NCI-H510A treated with DMSO at 0.1 percent for 48 hours (cell line): ENCODE measurements at regions not wholly inside any gene's neighbourhood (a gene's known extent, or its start where the extent isn't known, plus 50 kb on each side); places are given as distances from the start of the nearest gene placed in this dataset.

Experiments used
- DNase-seq: peaks from one replicate; lab custom pipeline; 2025; lab: John Stamatoyannopoulos, UW

- no peak for DNase-seq
Observed at GRCh38 chr6:137690034-137690433, 177.0 kb upstream of the TNFAIP3 start.

GRCh38 chr6:137690721-137691120 lies 176.3 kb upstream of the TNFAIP3 start:
- no peak for DNase-seq

DNA sequence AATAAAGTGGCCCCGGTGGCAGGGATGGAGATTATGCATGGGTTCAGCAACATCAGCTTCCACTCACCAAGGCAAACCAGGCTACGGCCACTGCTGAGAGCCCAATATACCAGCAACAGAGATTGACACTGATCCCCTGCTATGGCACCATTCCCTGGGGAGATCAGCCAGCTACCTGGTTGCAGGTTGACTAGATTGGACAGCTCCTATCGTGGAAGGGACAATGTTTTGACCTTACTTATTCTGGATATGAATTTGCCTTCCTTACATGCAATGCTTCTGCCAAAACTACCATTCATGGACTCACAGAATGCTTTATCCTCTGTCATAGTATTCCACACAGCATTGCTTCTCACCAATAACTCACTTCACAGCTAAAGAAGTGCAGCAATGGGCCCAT lies 174.8 kb upstream of the TNFAIP3 start:
- DNase-seq = no peak

GRCh38 chr6:137692806-137693205 lies 174.3 kb upstream of the TNFAIP3 start:
- no peak for DNase-seq

- DNase-seq = no peak
Observed at GRCh38 chr6:137693711-137694110, 173.3 kb upstream of the TNFAIP3 start.

- DNase-seq = no peak
Observed at GRCh38 chr6:137696765-137697164, 170.3 kb upstream of the TNFAIP3 start.

GRCh38 chr6:137697267-137697938 lies 169.7 kb upstream of the TNFAIP3 start:
- DNase-seq = no peak

GRCh38 chr6:137698636-137699030 lies 168.4 kb upstream of the TNFAIP3 start:
- DNase-seq = no peak

GRCh38 chr6:137699031-137699683 lies 167.9 kb upstream of the TNFAIP3 start:
- DNase-seq = no peak

- no peak for DNase-seq
Observed at GRCh38 chr6:137700161-137700560, 166.9 kb upstream of the TNFAIP3 start.

- no peak for DNase-seq
Observed at GRCh38 chr6:137700751-137701477, 166.1 kb upstream of the TNFAIP3 start.

DNA sequence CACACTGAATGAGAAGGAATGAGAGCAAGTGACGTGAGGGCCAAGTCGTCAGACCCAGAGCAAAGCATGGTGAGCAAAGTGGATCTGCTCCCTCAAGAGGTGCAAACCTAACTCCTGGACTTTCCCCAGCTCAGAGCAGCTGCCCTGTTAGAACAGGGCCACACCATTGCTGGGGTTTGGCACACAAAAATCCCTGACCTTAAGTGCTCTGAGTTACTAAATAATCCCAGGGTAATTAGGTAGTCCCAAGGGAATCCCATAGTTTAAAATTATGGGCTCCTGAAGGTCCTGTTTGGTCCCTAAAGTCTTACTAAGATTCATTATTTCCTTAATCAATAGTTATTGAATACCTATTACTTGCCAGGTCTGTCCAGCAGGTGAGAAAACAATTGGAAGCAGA lies 165.1 kb upstream of the TNFAIP3 start:
- DNase-seq = no peak

DNA sequence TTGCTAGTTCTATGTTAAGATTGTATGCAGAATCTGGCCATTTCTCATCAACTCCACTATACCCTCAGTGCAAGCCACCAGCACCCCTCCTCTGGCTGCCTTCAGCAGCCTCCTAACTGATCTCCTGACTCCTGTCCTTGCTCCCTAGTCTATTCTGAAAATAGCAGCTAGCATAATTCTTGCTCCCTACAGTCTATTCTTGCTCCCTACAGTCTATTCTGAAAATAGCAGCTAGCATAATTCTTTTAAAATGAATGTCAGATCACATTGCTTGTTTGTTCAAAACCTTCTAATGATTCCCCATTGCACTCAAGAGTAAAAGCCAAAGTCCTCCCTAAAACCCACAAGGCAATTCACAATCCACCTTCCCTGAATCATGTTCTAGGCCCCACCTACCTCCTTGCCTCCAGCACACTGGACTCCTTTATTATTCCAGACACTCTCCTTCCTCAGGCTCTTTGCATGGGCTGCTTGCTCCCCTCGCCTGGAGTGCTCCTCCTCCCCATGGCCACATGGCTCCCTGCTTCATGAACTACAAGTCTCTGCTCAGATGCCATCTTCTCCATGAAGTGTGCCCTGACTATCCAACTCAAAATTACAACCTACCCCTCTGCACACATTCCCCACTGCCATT lies 164.2 kb upstream of the TNFAIP3 start:
- no peak for DNase-seq

DNA sequence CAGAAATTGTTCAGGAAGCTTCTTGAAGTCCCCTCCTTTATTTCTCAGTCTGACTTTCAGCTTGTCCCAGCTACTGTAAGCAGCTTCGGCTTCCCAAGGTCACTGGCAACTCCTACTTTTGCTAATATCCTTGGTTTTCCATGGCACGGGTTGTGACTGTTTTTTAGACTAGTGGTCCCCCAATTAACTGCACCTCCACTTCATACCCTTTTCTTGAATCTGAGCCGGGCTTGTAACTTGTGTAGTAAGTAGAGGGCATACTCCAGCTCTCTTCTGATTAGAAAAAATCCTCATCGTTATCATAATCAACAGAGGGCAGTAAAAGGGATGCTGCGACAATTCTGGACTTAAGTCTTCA lies 162.3 kb upstream of the TNFAIP3 start:
- no peak for DNase-seq

DNA sequence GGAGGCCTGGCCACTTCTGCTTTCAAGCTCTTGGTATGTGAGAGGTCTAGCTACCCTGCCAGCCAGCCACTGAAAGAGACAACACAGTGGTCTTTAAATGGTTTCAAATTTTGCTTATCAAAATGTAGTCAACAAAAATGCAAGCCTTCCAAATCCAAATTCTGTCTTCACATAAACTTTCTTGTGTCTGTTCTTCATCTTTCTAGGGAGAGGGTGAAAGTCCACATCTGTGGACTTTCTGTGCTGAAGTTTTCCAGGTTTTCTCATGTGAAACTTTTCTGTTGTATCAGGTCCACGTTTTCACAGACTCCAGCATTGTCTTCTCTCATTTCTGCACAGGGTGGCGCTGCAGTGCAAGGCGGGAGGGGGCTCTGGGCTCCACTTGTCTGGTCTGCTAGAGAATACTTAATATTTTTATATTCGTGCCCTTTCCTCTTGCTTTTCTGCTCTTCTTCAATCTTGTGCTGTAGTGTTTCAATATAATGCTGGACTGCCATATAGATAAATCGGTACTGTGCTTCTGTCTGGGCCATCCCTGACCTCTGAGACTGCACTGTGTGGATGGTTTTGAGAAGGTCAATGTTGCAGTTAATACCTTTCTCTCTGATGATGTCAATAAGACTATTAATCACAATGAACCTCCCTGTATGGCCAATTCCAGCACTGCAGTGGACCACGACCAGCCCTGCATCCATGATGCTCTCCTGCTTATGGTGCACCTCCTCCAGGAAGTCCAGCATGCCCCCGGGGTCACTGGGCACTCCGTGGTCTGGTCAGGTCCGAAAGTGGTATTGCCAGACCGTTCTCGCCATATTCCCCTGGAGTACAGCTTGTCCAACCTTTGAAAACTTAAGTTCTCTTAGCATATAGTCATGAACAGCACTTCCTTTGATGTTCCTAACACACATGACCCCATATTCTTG lies 161.6 kb upstream of the TNFAIP3 start:
- DNase-seq = no peak

DNA sequence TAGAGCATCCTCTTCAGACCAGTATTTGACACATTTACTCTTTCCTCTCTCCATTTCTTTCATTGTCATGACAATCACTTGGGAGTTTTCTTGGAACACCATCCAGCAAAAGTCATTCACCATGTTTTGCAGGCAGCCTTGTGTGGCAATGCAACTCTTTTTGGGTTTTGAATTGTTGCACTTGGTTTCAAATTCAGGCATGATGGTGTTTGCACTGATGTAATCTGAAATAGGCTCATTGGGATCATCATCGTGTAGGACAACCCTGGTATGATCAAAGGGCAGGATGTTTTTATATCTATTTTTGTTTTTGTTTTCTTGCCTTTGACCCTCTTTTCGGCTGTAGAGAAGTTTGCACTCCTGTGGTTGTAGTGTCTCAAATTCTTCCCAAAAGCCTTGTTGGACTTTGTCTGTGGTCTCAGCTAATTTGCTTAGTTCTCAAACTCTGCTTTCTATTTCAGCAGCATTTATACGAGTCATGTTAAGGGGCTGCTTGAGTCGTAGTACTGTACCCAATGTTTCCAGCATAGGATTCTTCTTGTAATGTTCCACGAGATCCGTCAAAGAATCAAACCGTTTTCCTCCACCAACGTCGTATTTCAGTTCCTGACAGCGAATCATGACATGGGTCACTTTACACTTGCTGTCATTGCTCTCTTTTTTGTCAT lies 160.8 kb upstream of the TNFAIP3 start:
- DNase-seq = no peak

GRCh38 chr6:137707038-137707589 lies 159.9 kb upstream of the TNFAIP3 start:
- no peak for DNase-seq

DNA sequence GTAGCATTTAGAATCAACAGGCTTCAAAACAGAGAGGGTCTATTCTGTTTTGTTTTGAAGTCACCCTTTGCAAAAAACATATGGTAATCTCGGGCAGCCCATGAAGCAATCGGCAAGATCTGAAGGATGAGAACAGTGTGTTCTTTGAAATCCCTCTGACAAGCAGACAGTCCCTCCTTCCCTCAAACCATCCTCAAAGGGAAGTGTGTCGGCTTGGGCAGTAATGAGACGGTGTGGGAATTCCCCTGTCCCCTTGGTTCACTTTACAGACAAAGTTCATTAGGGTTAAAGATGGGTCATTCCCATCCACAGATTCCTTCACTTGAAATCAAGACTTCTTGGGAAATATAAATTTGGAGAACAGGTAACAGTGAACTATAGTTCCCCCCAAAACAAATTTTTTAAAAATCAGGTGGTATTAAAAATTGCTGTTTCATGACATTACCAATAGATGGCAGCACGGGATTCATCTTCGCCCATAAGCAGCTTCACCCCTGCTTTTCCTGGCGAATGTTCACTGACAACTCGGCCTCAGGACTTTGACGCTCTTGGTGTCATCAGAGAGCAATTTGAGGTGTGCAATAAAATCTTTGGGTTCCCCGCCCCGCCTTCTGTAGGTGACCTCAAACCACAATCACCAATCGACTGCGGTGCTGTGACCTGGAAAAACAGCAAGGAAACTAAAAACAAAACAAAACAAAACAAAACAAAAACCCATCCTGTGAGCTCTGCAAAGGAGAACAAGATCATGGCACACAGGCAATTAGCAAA lies 159.3 kb upstream of the TNFAIP3 start:
- DNase-seq = peak; percentile 47

DNA sequence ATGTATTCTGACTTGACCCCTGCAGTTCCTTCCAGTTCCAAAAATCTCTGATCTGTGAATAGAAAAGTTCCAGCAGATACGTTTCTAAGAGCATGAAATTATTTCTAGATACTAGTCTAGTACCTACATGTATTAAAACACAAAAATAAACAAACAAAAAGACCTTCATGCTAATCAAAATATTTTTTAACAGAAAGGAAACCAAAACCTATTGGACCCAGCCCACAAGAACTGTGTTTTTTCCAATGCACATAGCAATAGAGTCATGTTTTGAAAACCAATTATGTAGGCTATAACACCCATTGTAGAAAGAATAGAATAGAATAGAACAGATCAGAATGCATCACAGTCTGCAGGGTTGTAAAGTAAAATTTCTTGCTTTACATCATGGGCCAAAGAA lies 158.6 kb upstream of the TNFAIP3 start:
- no peak for DNase-seq
